Psoas muscle (tissue), 7 donors: ENCODE measurements at regions not wholly inside any gene's neighbourhood (a gene's known extent, or its start where the extent isn't known, plus 50 kb on each side); places are given as distances from the start of the nearest gene placed in this dataset.

Source experiments
- ATAC-seq, 4 donors: fragments of 200-7000 bp; cut with Tn5 transposase; one replicate each; pipeline ENCODE4 v1.9.1; 2020; ENCODE audit warnings: moderate library complexity in 3 of 4, mild to moderate bottlenecking in 2 of 4
- DNase-seq, 2 donors: peaks; one replicate each; pipeline ENCODE4 v3.0.0-alpha.2; 2020
- H3K27ac ChIP-seq: fragments of 200-600 bp; one replicate; pipeline ENCODE4 v1.8.0; 2022
- H3K27me3 ChIP-seq, 3 donors: fragments of 200-600 bp in 1 of 3; one replicate each; pipeline versions ENCODE4 v1.6.1 to v1.8.0; 2013 to 2022; ENCODE audit warnings: low read length in 2 of 3, mild to moderate bottlenecking in 2 of 3, moderate library complexity in 1 of 3; ENCODE audit not compliant: insufficient read depth in 3 of 3
- H3K36me3 ChIP-seq, 2 donors: fragments of 200-600 bp in 1 of 2; one replicate each; pipeline versions ENCODE4 v1.6.1 to v1.8.0; 2013 to 2022; ENCODE audit warnings: low read depth in 1 of 2, mild to moderate bottlenecking in 1 of 2, moderate library complexity in 1 of 2; ENCODE audit not compliant: insufficient read depth in 1 of 2
- H3K4me1 ChIP-seq: fragments of 200-600 bp; one replicate; pipeline ENCODE4 v1.8.0; 2022
- H3K4me3 ChIP-seq: fragments of 200-600 bp; one replicate; pipeline ENCODE4 v1.8.0; 2022; ENCODE audit warnings: mild to moderate bottlenecking
- H3K9me3 ChIP-seq: fragments of 200-600 bp; one replicate; pipeline ENCODE4 v1.8.0; 2022
- WGBS, 3 donors: extraction: QIAGEN DNeasy Blood & Tissue Kit; methylation state at CpG; one replicate each; pipeline versions ENCODE4 v1.1.6 to v1.1.7; 2013; 5-methylcytosine and 5-hydroxymethylcytosine counted together
- intact Hi-C, 2 donors: fragments of 100-400 bp; cut with DNase I; formaldehyde crosslinking; loops; one replicate each; pipeline versions ENCODE4 v1.11.0 to v1.14.2; 2022
- TF ChIP-seq, protein P1 (sequence below): fragments of 200-600 bp; IDR thresholded peaks from one replicate; pipeline ENCODE4 v1.8.0; 2022; ENCODE audit warnings: antibody characterized with exemption
- donor health status: healthy with polysubstance abuse.
- donor health status: DM: no; HTN: no; CAD: no; lungs with moderate emphysema.
- donor health status: Bipolar disorder and iron deficiency.
- donor health status: healthy.
- donor health status: DM: yes; HTN: yes; CAD: no.
- donor health status: DM: no; HTN: no; CAD: no.
- donor health status: DM: yes; HTN: yes; CAD: no.

DNA sequence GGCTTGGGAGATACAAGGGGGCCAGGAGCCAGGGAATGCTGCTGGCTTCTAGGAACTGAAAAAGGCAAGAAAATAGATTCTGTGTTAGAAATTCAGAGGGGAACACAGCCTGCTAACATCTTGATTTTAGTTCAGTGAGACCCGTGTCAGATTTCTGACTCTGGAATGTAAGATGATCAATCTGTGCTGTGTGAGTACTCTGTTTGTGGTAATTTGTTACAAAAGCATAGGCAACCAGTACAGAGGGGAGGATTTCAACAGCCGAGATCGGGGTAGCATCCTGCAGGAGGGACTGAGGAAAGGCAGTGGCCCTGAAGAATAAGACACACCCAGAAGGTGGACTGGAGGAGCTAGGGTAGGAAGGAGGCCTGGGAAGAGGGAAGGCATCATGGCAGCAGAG is 410.0 kb upstream of the CCDC196 start:
- intact Hi-C loops, result no loop called here

DNA sequence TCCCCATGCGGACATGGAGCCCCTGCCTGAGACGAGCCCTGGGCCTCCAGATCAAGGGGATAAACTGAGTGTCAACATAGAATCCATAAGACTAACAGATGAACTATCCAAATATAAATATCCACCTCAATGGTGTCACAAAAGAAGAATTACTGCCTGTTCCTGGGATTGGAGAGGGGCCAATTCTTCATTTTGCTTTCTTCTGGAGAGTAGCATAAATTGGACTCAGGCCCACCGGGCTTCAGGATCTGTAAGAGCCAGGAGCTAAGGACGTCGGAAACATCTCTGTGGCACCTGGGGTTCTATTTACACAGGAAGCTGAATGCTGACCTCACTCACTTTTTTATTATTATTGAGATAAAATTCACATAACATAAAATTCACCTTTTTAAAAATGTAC is 408.2 kb upstream of the CCDC196 start:
- intact Hi-C loops, result no loop called here
- Histone ChIP-seq H3K4me1 (no peaks in the 10 kb centered on the region), H3K27me3 (no peaks in the 10 kb centered on the region), H3K9me3 (no peaks in the 10 kb centered on the region), H3K27ac (no peak overlapping the region), H3K36me3 (no peaks in the 10 kb centered on the region), H3K4me3 (no peak overlapping the region)
- no peak for DNase-seq
- TF ChIP-seq, protein P1, sequence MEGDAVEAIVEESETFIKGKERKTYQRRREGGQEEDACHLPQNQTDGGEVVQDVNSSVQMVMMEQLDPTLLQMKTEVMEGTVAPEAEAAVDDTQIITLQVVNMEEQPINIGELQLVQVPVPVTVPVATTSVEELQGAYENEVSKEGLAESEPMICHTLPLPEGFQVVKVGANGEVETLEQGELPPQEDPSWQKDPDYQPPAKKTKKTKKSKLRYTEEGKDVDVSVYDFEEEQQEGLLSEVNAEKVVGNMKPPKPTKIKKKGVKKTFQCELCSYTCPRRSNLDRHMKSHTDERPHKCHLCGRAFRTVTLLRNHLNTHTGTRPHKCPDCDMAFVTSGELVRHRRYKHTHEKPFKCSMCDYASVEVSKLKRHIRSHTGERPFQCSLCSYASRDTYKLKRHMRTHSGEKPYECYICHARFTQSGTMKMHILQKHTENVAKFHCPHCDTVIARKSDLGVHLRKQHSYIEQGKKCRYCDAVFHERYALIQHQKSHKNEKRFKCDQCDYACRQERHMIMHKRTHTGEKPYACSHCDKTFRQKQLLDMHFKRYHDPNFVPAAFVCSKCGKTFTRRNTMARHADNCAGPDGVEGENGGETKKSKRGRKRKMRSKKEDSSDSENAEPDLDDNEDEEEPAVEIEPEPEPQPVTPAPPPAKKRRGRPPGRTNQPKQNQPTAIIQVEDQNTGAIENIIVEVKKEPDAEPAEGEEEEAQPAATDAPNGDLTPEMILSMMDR, result no peak
- WGBS, 3 donors, result 58 to 65% (median 61%) methylated on average over 5 of the region's 5 CpGs
- no peak for ATAC-seq

More for the DNA sequence above, 410.0 kb upstream of the CCDC196 start:
- DNase-seq (no peak), ATAC-seq (no peak)
- WGBS, 3 donors, result 33 to 37% (median 34%) methylated on average over 3 of the region's 3 CpGs
- H3K36me3 ChIP-seq, result no peaks in the 10 kb centered on the region
- H3K4me1 ChIP-seq, result no peaks in the 10 kb centered on the region
- no peaks in the 10 kb centered on the region for H3K9me3 ChIP-seq
- H3K27ac ChIP-seq, result no peak overlapping the region
- TF ChIP-seq, protein P1, result no peak
- no peaks in the 10 kb centered on the region for H3K27me3 ChIP-seq
- no peak overlapping the region for H3K4me3 ChIP-seq

DNA sequence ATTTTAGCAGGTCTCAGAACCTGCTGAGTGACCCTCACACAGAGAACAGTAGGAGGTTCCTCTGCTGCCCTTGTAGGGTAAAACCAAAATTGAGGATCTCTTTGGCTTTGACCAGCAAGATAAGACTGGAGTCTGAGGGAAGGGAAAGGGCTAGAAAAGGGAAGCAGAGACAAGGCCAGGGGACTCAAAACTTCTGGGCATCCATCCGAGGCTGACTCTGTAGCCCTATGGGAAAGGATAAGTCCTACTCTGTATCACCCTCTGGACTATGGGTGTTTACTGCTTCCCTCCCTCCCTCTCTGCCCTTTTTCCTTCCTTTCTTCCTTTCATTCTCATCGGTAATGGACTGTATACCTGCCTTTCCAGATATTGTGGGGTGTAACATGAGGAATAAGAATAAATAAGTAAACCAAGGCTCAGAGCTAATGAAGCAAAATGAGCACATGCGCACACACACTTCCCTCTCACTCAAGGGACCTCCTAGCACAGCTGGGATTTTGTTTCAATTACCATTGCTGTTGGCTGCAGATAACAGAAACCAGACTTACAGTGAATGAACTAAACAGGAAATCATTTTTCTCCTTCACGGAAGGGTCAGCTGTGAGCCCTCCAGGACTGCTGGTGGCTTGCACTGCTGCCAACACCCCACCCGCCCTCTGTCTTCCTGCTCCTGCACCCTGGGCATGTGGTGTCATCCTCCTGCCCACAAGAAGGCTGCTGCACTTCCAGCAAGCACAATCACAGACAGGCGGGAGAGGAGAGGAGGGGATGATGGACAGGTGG is 404.4 kb upstream of the CCDC196 start:
- no peak overlapping the region for H3K27ac ChIP-seq
- intact Hi-C loops, result no loop called here
- no peaks in the 10 kb centered on the region for H3K9me3 ChIP-seq
- DNase-seq, result no peak
- H3K36me3 ChIP-seq, result no peaks in the 10 kb centered on the region
- ATAC-seq, result no peak
- no peaks in the 10 kb centered on the region for H3K4me1 ChIP-seq
- H3K4me3 ChIP-seq, result no peak overlapping the region
- H3K27me3 ChIP-seq, result no peaks in the 10 kb centered on the region
- WGBS, 3 donors, result 38 to 42% (median 40%) methylated on average over 6 of the region's 6 CpGs
- TF ChIP-seq, protein P1, result no peak

DNA sequence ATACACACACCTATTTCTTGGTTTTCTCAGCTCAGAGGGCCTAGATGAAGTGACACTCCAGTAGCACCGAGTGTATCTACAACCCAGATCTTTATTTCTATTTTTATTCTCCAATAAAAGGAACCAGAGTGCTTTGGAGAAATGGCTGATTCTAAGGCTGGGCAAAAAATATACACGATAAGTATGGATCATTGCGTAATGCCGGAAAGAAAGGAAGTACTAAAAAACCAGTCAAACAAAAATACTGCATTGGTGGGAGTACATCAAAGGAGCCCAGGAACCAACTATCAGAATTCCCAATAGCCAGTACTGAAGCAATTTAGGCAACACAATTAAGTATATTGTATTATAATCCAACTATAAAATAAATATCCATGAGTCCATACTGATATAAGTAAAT is 400.9 kb upstream of the CCDC196 start:
- Histone ChIP-seq H3K27me3 (no peaks in the 10 kb centered on the region), H3K36me3 (no peaks in the 10 kb centered on the region), H3K9me3 (no peaks in the 10 kb centered on the region), H3K27ac (no peak overlapping the region), H3K4me1 (no peaks in the 10 kb centered on the region), H3K4me3 (no peak overlapping the region)
- intact Hi-C loops, result no loop called here
- WGBS, 3 donors, result 87 to 89% (median 87%) methylated on average over 4 of the region's 4 CpGs
- TF ChIP-seq, protein P1, result no peak
- ATAC-seq (no peak), DNase-seq (no peak)

DNA sequence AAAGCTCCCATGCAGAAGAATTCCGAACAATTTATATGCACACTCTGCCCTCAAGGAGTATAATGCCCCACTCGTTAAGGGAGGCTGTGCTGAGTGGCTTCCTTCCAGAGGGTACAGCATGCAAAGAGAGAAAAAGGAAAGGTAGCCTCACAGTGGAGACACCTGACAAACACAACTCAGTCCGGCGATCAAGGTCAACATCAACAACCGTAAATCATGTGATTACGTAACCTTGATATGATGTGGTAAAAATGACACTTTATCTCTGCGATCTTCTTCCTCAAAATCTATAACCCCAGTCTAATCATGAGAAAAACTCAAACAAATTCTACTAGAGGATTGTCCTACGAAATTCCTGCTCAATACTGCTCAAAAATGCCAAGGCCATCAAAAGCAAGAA is 400.5 kb upstream of the CCDC196 start:
- intact Hi-C loops, result no loop called here
- H3K27ac ChIP-seq, result no peak overlapping the region
- H3K27me3 ChIP-seq, result no peaks in the 10 kb centered on the region
- no peaks in the 10 kb centered on the region for H3K36me3 ChIP-seq
- H3K4me1 ChIP-seq, result no peaks in the 10 kb centered on the region
- TF ChIP-seq, protein P1, result no peak
- WGBS, 3 donors, result 88 to 91% (median 89%) methylated on average over 8 of the region's 8 CpGs
- DNase-seq (no peak), ATAC-seq (no peak)
- H3K9me3 ChIP-seq, result no peaks in the 10 kb centered on the region
- H3K4me3 ChIP-seq, result no peak overlapping the region
